Activated T-cell treated with anti-CD3 and anti-CD28 coated beads for 24 hours (primary cell): ENCODE measurements at regions not wholly inside any gene's neighbourhood (a gene's known extent, or its start where the extent isn't known, plus 50 kb on each side); places are given as distances from the start of the nearest gene placed in this dataset.

ENCODE experiments used
- DNase-seq: peaks from one replicate; pipeline ENCODE4 v3.0.0-alpha.2; 2020; ENCODE audit warnings: low read depth

DNA sequence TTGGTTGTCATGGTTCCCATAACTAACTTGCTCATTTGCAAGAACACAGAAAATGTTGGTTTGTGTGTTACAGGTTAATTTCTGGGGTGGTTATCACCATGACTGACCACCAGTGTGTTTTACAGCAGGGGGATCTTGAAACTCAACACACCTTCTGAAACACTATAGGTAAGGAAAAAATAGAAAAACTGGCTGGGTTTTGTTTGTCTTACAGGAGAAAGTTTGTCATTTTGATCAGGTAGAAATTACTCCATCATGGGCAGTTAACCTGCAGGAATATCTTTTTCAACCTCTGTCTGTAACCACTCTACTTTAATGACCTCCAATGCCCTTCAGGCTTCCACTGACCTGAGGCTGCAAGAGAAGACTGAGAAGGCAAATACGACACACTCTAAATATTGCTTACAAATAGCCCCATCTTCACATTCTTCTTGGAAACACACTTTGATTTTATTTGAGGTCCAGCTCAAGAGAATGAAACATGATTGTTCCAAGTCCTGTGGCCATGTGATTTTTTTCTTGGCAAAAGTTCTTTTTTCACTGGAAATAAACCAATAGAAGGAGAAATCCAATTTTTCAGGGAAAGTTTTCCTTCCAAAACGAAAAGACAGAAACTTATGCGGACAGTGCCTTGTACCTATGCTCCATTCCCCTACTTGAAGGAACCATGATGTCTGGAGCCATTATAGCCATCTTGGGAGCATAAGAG lies 428.7 kb upstream of the SALL1 start:
- DNase-seq: no peak

DNA sequence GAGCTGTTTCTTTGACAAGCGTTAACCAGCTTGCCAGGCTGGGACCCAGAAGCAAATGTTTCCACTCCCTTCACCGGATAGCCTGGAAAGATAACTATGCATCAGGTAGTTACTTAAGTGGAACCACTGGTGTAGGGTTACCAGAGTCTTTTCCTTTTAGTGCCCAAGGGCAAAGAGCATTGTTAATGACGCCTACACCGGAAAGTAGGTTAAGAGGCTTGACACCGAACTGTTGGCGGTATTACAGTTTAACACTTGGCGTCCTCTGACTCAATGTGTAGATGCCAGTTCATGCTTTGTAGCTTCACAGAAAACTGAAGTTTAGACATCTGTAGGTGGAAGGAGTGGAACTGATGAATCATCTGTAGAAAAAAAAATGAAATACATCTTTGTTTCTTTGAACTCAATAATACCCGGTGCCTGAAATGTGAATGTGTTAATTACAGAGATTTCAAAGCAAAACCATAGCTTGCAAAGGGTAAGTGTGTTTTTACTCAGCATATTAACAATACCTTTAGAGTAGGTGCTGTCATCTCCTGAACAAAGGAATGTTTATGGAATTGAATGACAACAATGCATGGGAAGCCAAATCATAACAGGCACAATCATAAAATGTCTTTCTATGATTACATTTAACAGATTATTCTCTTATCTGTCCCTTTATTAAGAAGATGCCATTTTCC lies 426.7 kb upstream of the SALL1 start:
- DNase-seq: no peak

DNA sequence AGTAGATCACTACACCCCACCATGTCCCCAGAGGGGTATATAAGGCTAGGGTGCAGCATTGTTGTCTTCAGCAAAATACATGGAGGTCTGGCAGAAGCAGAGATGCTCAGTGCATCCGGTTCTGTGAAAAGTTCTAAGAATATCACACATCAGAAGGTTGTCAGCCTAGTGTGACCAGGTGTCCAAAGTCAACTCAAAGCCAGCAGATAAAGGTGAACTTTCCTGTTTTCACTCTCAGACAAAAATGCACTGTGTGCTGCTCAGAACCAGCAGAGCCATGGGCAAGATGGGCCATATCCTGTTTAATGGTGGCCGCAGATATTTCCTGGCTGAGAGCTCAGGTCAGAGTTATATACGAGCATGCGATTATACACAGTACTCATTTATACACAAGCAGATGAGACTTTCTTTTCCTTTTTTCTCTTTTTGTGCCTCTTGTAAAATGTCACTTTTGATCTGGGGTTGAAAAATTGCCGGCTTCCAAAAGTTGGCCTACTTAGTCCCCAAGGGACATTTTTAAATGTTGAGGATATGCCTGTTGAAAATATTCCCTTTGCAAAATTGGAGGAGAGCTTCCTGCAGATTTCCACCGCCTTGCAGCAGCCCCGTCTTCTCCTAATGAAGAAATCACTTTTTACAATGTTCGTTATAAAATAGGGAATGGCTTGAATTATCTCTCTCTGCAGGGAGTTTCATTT lies 425.6 kb upstream of the SALL1 start:
- DNase-seq: no peak

DNA sequence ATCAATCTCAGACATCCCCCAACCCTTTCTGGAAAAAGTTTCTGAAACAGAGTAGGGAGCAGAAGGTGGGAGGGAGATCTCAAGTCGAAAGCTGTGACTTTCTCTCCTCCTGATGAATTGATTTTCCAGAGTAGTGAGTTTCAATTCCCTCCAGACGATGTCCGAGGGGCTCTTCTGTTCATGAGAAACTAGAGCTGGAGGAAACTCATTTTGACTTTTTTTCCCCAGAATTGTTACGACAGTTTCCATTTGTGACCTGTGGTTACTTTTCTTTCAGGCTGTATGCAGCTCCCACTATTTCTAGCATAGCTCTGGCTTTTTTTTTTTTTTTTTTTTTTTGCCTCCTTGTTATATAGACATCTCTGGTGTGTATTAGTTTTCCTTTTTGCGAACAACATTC lies 422.1 kb upstream of the SALL1 start:
- no peak for DNase-seq

DNA sequence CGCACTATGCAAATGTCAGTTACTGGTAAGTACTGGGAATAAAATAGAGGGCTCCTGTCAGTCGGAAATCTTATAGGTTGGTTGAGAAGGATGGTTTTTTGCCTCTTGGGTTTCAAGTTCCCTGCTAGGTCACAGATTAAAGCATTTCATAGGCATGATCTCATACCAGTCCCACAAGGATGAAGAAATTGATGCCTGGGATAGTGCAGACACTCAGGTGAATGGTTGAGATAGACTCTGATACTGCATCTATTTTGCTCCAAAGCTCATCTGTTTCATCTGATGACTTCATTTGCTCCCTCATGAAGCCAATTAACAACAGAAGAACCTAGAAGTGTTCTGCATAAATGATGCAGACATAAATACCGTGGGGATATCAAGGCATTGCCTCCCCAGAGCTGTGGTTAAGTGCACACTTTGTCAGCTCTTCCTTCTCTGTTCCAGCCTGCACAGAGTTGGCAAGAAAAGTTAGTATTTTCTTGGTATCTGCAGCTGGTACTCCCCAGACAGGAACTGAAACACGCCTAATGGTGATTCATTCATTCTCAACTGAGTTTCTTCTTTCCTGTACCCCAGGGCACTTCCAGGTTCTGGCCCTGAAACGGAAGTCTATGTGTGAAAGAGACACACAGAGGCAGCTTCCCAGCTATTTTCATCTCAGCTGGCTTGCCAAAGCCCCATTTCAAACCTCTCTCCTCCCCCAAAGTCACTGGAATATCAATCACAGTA lies 418.3 kb upstream of the SALL1 start:
- no peak for DNase-seq

DNA sequence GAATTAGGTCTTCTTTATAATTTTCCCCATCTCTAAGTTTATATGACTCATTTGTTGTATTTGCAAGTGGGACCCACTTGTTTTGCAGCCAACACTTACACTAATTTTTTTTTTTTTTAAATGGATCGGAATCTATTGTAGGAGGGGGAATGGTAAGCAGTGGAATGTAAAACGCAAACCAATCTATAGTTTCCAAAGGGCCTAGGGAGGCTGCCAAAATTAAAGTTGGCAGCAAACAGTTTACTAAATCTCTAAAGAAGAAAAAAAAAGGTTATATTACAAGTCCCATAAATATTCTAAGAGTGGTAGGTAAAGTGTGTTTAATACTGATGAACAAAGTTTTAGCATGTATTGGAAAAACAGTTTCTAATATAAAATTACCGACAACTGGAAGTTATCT lies 416.8 kb upstream of the SALL1 start:
- DNase-seq: no peak

DNA sequence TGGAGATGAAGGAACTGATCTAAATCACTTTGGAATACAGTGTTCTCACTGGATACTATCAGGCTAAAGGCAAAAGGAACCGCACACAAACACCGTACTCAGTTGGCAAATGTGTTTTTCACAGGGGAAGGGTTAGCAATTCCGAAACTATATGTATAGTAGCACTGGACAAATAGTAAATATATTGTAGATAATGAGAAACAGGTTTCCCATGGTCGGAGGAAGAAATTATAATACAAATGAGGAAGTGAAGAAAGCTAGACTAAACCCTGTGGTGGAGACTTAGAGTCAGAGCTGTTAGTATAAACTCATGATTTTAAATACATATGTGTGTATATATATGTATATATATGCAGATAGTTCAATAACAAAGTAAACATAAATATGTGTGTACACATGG lies 414.1 kb upstream of the SALL1 start:
- no peak for DNase-seq

DNA sequence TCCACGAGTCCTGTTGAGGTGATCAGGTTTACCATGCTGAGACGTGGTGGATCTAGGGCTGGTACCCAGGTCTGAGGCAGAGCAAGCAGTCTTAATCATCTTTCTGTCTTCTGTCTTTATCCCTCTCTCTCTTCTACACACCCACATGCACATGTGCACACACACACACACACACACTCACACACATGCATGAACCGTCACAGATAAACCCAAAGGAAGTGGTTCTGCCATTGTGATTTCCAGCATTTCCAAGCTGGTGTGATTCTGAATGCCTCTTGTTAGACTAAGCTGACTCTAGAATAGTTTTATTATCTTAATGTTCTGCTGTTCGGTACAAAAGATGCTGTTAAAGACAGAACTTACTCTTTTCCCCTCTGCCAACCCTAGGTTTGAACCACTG lies 411.8 kb upstream of the SALL1 start:
- DNase-seq: no peak

DNA sequence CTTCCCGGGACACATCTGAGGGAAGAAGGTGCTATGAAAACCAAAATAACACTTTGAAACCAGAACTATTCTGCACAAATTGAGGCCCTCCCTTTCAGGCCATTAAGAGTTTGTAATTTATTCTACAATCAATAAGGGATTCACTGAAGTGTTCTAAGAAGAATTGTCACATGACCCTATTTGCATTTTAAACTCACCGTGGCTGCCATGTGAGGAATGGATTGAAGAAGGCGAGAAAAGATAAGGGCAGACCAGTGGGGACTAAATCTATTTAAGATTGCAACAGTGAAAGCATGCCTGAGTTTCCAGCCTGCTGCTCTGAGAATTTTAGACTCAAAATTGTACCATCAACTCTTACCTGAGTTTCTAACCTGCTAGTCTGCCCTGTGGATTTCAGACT lies 408.8 kb upstream of the SALL1 start:
- no peak for DNase-seq

DNA sequence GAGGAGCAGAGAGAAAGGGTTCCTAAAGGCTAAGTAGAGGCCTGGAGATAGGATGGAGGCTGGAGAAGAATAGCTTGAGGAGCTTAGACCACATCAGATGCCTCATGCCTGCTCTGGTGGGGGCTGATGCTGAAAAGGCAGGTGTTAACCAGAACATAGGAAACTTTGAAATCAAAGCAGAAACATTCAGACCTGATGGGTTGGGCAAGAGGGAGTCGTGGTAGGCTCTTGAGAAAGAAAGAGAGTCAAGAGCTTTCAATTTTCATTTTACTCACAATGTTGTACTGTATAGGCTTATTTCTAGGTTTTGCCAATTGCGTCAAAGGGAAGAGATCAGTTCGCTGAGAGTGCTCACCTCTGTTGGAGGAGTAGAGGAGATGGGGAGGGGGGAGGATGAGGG lies 406.6 kb upstream of the SALL1 start:
- DNase-seq: no peak

DNA sequence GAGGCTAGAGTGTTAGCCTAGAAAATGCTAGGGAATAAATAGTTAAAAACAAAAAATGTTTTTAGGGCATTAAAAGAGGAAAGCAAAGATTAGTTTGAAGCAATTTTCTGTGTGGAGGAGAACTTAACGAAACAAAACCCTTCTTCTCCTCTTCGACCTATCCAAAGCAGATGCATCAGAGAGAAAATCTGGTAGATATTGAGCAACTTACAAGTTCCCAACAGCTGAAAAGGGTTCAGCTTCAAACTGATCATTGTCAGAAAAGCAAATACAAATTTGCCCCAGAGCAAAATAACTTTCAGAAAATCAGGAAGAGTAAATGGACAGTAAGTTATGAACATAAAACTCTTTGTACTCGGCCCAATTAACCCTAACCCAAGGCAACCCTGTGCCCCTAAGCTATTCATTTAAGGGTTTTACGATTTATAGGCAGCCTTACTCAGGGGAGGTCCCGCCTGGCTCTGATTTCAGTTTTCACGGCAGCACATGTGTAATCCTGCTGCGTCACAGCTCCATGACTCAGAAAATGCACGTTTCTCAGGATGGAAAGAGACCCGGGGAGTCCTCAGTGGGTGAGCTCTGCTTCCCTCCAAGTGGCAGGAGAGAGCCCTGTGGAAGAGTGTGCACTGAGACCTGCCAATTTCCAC lies 405.7 kb upstream of the SALL1 start:
- no peak for DNase-seq

DNA sequence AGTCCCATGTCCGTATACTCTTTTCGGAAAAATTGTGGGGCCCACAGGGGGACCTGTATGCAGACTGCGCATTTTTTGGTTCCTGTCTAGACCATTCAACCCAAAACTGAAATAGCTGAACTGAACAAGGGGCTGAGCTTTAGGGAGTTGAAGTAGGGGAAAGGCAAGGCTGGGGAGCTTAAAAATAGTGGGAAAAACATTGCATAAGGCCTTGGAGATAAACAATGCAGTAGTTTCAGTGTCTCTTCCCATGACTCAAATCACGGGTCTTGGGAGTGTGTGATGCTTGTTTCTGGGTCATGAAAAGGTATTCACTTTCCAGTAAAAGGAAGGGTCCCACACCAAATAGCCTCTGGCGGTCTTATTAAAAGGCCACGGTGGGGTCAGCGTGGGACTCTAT lies 402.8 kb upstream of the SALL1 start:
- DNase-seq: no peak

DNA sequence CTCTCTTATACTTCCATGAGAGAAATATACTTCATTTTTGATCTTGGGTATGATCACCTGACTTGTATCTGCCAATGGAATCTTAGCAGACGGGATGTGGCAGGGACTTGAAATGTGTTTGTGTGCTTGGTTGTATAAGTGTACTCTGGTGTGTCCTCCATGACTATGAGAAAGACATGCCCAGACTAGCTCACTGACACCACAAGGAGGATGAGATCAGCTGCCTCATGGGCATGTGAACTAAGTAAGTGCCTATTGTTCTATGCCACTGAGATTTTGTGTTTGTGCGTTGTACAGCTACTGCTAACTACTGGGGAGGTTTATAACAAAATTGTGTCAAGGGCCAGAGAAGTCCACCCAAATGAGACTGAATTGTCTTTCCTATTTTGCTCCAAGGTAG lies 402.2 kb upstream of the SALL1 start:
- DNase-seq: no peak

DNA sequence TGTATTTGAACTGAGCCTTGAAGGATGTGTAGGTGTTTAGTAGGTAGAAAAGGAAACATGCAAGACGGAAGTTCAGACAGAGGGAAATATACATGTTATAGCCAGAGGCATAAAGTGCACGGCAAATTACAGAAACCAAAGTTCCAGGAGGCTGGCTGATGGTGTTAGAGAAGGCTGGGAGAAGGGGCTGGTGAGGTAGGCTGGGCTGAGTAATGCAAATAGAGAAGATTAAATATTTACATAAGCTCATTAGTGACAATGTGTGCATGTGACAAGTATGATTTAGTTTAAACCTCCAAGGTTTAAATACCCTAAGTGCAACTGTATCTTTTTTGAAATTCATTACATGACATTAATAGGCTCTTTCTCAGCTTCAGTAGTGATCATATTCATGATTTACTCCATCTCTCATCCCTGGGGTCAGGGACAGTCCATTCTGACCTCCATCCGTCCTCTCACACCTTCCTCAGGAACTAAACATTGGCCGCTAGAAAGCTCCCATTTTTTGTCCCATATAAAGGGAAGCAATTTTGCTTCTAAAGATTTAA lies 399.8 kb upstream of the SALL1 start:
- no peak for DNase-seq

DNA sequence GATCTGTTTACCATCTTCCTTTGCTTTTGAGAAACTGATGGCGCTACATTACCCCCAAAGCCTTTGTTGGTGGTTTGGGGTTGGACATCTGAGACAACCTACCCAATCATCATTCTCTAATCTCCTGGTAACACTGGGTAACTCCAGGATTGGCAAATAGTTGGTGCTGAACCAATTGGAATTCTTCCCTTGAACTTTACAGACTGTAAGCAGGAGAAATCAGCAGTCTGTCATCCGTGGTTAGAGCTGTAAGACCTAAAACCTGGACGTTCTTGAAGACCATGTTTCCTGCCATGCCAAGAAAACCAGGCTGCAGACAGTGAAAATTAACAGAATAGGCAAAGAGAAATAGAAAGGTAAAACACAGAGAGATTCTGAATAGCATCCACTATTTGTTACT lies 398.8 kb upstream of the SALL1 start:
- DNase-seq: no peak

DNA sequence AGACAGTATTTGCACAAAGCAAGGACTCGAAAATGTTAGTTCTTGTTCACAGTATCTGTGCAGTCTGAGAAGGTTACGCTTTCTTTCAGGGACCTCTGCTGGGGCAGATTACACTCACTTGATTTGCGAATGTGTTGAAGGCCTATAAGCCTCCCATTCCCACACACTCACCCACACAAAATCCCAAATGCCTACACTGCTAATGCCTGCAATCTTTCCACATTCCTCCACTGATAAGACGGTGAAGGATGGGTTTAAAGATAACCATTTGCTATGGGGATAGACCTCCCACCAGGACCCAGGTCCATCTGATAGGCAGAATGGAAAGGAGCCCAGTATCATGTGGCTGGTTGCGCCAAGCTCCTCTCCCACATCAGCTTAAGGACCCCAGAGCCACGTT lies 394.9 kb upstream of the SALL1 start:
- no peak for DNase-seq

DNA sequence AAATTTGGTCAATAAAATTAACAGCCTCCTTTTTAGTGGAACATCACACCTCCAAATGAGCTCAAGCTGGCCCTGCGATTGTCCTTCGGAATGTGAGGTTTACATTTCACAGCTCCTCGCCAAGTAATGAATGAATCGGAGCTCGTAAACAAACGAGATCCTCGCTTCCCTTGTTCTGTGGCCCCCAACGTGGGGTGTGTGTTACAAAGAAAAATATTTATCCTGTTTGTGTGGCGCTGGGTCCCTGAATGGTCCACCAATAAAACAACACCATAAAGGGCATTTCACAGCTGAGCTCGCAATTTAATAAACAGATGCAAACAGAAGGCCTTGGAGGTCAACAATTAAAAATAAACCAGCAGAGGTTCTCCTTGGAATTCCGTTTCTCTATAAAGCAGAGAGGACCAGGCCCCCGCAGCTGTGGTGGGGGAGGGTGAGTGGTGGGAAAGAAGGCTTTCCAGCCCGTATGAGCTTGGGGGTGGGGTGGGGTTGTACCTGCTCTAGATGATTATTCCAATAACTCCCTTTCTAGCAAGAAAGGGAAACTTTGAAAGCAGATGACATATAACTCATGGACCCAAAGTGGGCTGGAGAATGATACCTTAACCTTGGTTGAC lies 393.9 kb upstream of the SALL1 start:
- no peak for DNase-seq

DNA sequence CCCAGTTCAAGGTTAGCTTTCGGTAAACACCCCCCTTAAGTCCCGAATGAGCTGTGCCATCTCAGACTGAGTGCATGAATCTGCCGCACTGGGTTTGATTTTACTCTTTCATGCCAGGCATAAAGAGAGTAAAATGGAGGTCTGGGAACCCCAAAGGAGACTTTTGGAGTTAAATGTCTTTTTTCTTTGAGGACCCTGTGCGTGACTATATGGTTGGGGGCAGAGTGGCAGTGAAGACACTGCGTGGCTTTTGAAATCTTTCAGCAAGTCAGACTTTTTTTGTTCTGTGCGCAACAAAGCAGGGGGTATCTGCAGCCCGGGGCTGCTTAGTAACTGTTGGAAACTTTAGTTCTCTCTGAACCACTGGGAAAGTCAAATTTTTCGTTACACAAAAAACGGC lies 392.9 kb upstream of the SALL1 start:
- DNase-seq: no peak

DNA sequence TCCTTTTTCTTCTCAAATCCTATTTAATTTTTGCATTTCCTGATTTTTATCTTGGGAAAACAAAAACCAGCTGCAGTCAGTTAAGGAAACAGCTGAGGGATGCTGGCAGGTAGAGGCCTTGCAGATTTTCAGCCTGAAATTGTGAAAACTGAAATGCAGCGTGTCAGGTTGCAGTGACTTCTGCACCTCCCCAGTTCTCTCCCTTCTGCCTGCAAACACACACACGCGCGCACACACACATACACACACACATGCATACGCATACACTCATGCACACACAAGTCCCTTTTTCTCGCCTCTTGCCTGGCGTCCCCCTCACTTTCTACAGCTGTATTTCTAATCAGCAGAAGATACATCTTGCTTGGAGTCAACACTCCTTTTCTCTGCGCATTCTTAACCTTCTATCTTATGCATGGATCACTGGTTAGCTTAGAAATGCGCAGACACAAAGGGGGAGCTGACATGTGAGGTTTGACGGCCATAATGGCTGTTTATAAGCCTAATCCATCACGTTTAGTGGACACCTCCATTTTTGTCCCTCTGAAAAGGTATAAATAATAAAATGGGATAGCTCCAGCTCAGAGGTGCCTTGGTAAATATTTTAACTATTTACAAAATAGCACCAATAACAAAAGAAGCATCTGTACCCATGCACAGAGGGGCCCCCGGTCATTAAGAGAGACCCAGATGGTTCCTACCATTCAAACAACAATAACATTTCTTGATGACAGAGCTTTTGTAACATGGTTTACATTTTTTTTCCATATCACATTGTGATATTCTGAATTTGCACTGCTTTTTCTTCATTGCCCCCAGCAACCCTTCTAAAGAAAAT lies 392.1 kb upstream of the SALL1 start:
- DNase-seq: no peak

DNA sequence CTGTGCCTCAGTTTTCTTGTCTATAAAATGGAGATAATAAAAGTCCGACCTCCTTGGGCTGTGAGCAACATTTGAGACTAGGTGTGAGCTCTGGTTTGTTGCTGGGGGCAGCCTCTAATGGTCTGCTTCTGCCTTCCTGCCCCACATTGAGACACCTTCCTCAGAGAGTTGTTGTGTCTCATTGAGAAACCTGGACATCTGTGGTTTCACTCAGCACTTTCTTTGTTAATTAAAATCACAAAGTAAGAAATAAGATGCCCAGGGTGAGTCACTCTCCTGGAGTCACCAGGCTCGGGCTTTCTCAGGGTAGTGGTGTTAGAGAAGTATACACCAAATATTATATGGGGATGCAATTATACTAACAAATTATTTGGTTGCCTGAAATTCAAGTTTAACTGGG lies 389.2 kb upstream of the SALL1 start:
- DNase-seq: no peak
